PC-9 (cell line): ENCODE measurements at regions not wholly inside any gene's neighbourhood (a gene's known extent, or its start where the extent isn't known, plus 50 kb on each side); places are given as distances from the start of the nearest gene placed in this dataset.

Experiments used
- BruUV-seq: library from RNA; stranded (reverse); fragments of 400-500 nt; replicated peaks from 2 replicates; lab custom pipeline; 2021; lab: Mats Ljungman, UMichigan
- CTCF ChIA-PET: fragments of 300-600 bp; sonication (Branson Sonifier 250); formaldehyde crosslinking; loops from one replicate; lab custom pipeline; 2022; ENCODE audit warnings: antibody characterized with exemption; lab: Charles Lee
- POLR2A ChIA-PET: fragments of 300-600 bp; sonication (Branson Sonifier 250); formaldehyde crosslinking; loops from one replicate; lab custom pipeline; 2022; ENCODE audit warnings: antibody characterized with exemption; ENCODE audit not compliant: unreplicated experiment; lab: Charles Lee
- DNase-seq, 2 experiments: peaks; one replicate each; pipeline versions ENCODE4 v3.0.0 to v3.0.0-alpha.2; 2015 to 2022; ENCODE audit warnings: mixed read lengths in 1 of 2
- H2AFZ ChIP-seq: fragments of 200-600 bp; sonication (generic); 2 replicates; pipeline ENCODE4 v1.8.1; 2017; ENCODE audit warnings: antibody characterized with exemption
- H3F3A ChIP-seq: fragments of 200-600 bp; sonication (generic); 2 replicates; pipeline ENCODE4 v1.8.1; 2017; ENCODE audit warnings: antibody characterized with exemption, mild to moderate bottlenecking, low read depth; ENCODE audit not compliant: insufficient read depth
- H3K27ac ChIP-seq: fragments of 200-600 bp; sonication (generic); 2 replicates; pipeline ENCODE4 v1.6.1; 2016; ENCODE audit warnings: mixed run types
- H3K27me3 ChIP-seq: fragments of 200-600 bp; sonication (generic); 2 replicates; pipeline ENCODE4 v1.6.1; 2016; ENCODE audit warnings: low read depth, mixed run types; ENCODE audit not compliant: insufficient read depth
- H3K36me3 ChIP-seq: fragments of 200-600 bp; sonication (generic); 2 replicates; pipeline ENCODE4 v1.6.1; 2016; ENCODE audit warnings: low read depth, mixed run types
- H3K4me1 ChIP-seq: fragments of 200-600 bp; sonication (generic); replicated peaks from 2 replicates; pipeline ENCODE4 v1.6.1; 2016; ENCODE audit warnings: mixed run types; ENCODE audit not compliant: insufficient read depth
- H3K4me2 ChIP-seq: fragments of 200-600 bp; sonication (generic); 2 replicates; pipeline ENCODE4 v1.6.1; 2017; ENCODE audit warnings: mixed run types
- H3K4me3 ChIP-seq: fragments of 200-600 bp; sonication (generic); 2 replicates; pipeline ENCODE4 v1.6.1; 2016; ENCODE audit warnings: mixed run types
- H3K79me2 ChIP-seq: fragments of 200-600 bp; sonication (generic); 2 replicates; pipeline ENCODE4 v1.6.1; 2017; ENCODE audit warnings: low read depth, mixed run types
- H3K9me2 ChIP-seq: fragments of 200-600 bp; sonication (generic); 2 replicates; pipeline ENCODE4 v1.8.1; 2017; ENCODE audit warnings: mild to moderate bottlenecking; ENCODE audit not compliant: insufficient read depth
- H3K9me3 ChIP-seq: fragments of 200-600 bp; sonication (generic); 2 replicates; pipeline ENCODE4 v1.8.1; 2016; ENCODE audit warnings: low read depth; ENCODE audit not compliant: insufficient read depth
- H4K20me1 ChIP-seq: fragments of 200-600 bp; sonication (generic); 2 replicates; pipeline ENCODE4 v1.8.1; 2017; ENCODE audit not compliant: insufficient read depth
- EZH2 ChIP-seq: fragments of 200-600 bp; sonication (generic); IDR thresholded peaks from 2 replicates; pipeline ENCODE4 v1.8.0; 2017; ENCODE audit warnings: antibody characterized with exemption, low read depth
- intact Hi-C: fragments of 100-400 bp; cut with micrococcal nuclease; formaldehyde crosslinking; loops from one replicate; pipeline ENCODE4 v1.10.0; 2022; ENCODE audit not compliant: unreplicated experiment
- TF ChIP-seq, protein P1 (sequence below): fragments of 200-600 bp; sonication (generic); conservative IDR thresholded peaks from 2 replicates; pipeline ENCODE4 v1.6.1; 2017; ENCODE audit warnings: mixed run types, antibody characterized with exemption, mild to moderate bottlenecking, moderate library complexity

GRCh38 chr5:2383698-2384065, 367.8 kb downstream of the IRX2 start:
- Histone ChIP-seq H3K9me2 (no peaks in the 10 kb centered on the region), H3K4me3 (no peak overlapping the region), H3K4me1 (no peaks in the 10 kb centered on the region), H4K20me1 (0 out of 2 replicates have a peak, but pooled peaks cover 4% of the 10 kb centered on the region), H3K4me2 (no peak overlapping the region), H3K36me3 (no peaks in the 10 kb centered on the region), H3K27ac (no peak overlapping the region), H3K27me3 (peaks cover 97% of the 10 kb centered on the region), H2AFZ (no peak overlapping the region), H3F3A (no peaks in the 10 kb centered on the region), H3K9me3 (no peaks in the 10 kb centered on the region), H3K79me2 (no peaks in the 10 kb centered on the region)
- intact Hi-C loops = no loop called here
- ChIA-PET POLR2A (no interaction called here), CTCF (no interaction called here)
- TF ChIP-seq, protein P1, sequence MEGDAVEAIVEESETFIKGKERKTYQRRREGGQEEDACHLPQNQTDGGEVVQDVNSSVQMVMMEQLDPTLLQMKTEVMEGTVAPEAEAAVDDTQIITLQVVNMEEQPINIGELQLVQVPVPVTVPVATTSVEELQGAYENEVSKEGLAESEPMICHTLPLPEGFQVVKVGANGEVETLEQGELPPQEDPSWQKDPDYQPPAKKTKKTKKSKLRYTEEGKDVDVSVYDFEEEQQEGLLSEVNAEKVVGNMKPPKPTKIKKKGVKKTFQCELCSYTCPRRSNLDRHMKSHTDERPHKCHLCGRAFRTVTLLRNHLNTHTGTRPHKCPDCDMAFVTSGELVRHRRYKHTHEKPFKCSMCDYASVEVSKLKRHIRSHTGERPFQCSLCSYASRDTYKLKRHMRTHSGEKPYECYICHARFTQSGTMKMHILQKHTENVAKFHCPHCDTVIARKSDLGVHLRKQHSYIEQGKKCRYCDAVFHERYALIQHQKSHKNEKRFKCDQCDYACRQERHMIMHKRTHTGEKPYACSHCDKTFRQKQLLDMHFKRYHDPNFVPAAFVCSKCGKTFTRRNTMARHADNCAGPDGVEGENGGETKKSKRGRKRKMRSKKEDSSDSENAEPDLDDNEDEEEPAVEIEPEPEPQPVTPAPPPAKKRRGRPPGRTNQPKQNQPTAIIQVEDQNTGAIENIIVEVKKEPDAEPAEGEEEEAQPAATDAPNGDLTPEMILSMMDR = no peak
- no peak for TF ChIP-seq EZH2
- DNase-seq = no peak
- BruUV-seq = no TSS peak

- no peak overlapping the region for H3K4me2 ChIP-seq
- no peaks in the 10 kb centered on the region for H3K9me3 ChIP-seq
- POLR2A ChIA-PET = no interaction called here
- no peaks in the 10 kb centered on the region for H3K36me3 ChIP-seq
- H4K20me1 ChIP-seq = 0 out of 2 replicates have a peak, but pooled peaks cover 4% of the 10 kb centered on the region
- H3K79me2 ChIP-seq = no peaks in the 10 kb centered on the region
- no peak for TF ChIP-seq EZH2
- TF ChIP-seq, protein P1 = no peak
- H3K4me1 ChIP-seq = no peaks in the 10 kb centered on the region
- no TSS peak for BruUV-seq
- H3K27me3 ChIP-seq = peaks cover 97% of the 10 kb centered on the region
- no peak overlapping the region for H3K27ac ChIP-seq
- H2AFZ ChIP-seq = no peak overlapping the region
- no peaks in the 10 kb centered on the region for H3F3A ChIP-seq
- no peaks in the 10 kb centered on the region for H3K9me2 ChIP-seq
- CTCF ChIA-PET = no interaction called here
- intact Hi-C loops = no loop called here
- DNase-seq = no peak
- H3K4me3 ChIP-seq = no peak overlapping the region
These were observed 368.4 kb downstream of the IRX2 start for GRCh38 chr5:2382776-2383697.

DNA sequence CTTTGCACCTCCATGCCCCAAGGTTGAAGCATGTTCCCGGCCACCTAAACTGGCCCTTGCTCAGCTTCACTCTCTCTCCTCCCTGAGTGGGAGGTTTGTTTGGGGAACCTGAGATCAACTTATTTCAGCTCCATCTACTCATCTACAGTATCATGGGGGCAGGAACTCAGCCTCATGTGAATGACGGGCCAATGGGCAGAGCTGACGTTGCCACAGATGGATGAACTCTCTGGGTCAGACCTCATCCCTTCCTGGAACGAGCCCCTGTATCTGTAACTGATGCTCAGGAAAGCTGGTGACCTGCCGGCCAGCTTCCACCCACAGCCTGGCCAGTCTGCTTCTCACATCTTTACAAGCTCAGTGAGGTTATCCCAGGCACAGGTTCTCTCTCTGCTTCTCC, 369.6 kb downstream of the IRX2 start:
- BruUV-seq = no TSS peak
- H4K20me1 ChIP-seq = no peaks in the 10 kb centered on the region
- H2AFZ ChIP-seq = no peak overlapping the region
- peaks cover 90% of the 10 kb centered on the region for H3K27me3 ChIP-seq
- CTCF ChIA-PET = no interaction called here
- no peak for DNase-seq
- H3K36me3 ChIP-seq = no peaks in the 10 kb centered on the region
- H3K9me3 ChIP-seq = no peaks in the 10 kb centered on the region
- no peaks in the 10 kb centered on the region for H3F3A ChIP-seq
- POLR2A ChIA-PET = no interaction called here
- H3K79me2 ChIP-seq = no peaks in the 10 kb centered on the region
- intact Hi-C loops = no loop called here
- TF ChIP-seq, protein P1 = no peak
- TF ChIP-seq EZH2 = no peak
- H3K4me1 ChIP-seq = no peaks in the 10 kb centered on the region
- H3K9me2 ChIP-seq = no peaks in the 10 kb centered on the region
- no peak overlapping the region for H3K4me3 ChIP-seq
- H3K4me2 ChIP-seq = no peak overlapping the region
- no peak overlapping the region for H3K27ac ChIP-seq
